ENCODE measurements at regions not wholly inside any gene's neighbourhood (a gene's known extent, or its start where the extent isn't known, plus 50 kb on each side); places are given as distances from the start of the nearest gene placed in this dataset.

GRCh38 chr5:30957591-30957990 is 235.9 kb upstream of the CDH6 start:
- no peak for DNase-seq (ENCODE audit: low read depth in 4 of 4, low spot score in 2 of 4)

DNA sequence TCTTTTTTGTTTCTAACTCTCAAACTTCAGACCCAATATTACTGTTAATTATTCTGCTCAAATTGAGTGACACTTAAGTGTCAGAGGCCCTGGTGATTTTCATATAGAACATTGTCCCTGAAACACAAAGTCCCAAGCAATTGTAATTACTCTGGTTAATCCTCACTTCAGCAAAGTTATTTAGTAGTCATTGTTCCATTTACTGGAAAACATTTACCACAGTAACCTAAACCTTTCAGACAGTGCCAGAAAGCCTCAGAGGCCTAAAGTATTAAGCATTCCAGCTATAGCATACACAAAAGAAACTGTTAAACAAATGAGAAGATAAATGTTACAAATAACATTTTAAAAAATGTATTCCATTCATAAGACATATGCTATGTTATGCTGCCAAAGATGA is 237.2 kb upstream of the CDH6 start:
- DNase-seq (ENCODE audit: low read depth in 4 of 4, low spot score in 2 of 4), result no peak

DNA sequence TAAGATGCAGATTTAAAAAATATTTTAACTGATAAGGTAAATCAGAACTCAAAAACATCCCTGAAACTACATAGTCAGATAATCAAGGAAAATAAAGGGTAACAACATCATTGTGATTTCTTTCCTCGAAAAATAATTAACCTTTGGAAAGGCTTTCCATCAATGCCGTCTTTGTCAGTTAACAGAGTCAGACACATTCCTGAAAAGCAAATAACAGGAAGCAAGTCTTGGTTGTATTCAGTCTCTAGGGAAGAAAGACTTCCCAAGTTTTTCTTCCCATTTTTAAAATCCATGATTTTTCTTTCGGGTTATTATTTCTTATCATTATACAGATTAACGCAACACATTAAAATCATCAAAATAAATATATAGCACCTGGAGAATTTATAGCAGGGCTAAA is 256.4 kb upstream of the CDH6 start:
- no peak for DNase-seq (ENCODE audit: low read depth in 4 of 4, low spot score in 2 of 4)

GRCh38 chr5:30933599-30933998 is 259.9 kb upstream of the CDH6 start:
- DNase-seq (ENCODE audit: low read depth in 4 of 4, low spot score in 2 of 4), result no peak

DNA sequence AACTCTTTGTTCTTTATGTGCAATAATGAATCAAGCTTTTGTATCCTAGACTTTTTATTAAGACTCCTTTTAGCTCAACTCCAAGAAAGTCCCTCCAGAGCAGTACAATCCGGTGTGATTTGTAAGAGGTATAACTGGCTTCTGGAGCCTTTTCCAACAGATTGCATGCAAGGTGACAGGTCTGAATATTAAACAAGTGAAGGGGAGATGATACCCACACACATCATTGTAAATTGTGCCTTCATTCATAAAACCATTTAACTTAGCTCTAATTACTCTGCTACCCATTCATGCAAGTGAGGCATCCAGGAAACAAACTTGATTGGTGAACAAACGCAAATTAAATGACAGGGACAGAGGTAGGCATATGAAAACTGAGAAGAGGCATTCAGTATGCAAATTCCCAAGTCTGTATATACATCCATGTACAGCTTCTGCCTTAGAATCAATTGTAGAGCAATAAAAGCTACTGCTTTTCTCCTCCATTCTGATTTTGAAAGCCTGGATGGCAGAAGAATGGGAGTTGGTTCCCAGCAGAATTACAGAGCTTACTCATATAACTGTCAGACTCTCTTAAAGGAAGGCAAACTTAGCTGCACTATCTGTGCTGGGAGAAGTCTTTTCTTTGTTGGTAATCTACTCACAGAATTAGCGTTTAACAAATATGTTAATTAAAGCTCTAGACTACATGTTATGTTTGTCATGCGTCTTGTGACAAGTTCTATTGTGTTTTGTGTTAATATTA is 261.0 kb upstream of the CDH6 start:
- DNase-seq (ENCODE audit: low read depth in 4 of 4, low spot score in 2 of 4), result no peak

GRCh38 chr5:30930736-30931135 is 262.8 kb upstream of the CDH6 start:
- DNase-seq (ENCODE audit: low read depth in 4 of 4, low spot score in 2 of 4), result no peak

DNA sequence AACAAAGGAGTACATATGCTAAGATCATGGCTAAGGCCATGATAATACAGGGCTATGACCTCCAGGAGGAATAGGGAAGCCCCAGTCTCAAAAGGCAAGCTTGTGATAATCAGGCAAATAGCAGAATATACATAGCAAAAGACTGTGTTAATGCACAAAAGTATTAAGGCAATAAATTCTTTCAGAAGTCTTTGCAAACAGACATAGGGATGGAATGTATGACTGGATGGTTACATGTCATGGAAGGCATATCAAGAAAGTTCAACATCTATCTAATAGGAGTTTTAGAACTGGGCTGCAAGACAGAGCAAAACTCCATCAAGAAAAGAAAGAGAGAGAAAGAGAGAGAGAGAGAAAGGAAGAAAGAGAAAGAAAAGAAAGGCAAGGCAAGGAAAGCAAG is 264.5 kb upstream of the CDH6 start:
- no peak for DNase-seq (ENCODE audit: low read depth in 4 of 4, low spot score in 2 of 4)

DNA sequence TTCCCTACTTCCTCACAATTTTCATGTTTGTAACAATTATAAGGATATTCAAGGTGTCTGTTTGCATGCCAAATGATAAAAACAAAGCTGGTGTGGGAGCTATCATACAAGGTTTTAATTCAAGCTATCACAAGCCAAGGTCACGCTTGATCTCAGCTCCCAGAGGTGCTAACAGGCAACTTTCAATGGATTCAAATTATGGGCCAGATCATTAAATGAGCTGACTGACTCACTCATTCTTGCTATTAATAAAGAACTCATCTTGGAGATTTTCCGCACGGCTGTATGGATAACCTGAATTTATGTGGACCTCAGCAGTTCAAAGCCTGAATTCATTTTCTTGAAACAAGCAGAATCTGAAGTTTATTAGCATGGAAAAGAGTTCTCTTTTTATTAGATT is 267.3 kb upstream of the CDH6 start:
- DNase-seq (ENCODE audit: low read depth in 4 of 4, low spot score in 2 of 4), result no peak

- DNase-seq (ENCODE audit: low read depth in 4 of 4, low spot score in 2 of 4), result no peak
Measured at GRCh38 chr5:30921388-30921787, 272.1 kb upstream of the CDH6 start.

- no peak for DNase-seq (ENCODE audit: low read depth in 4 of 4, low spot score in 2 of 4)
Measured at GRCh38 chr5:30918171-30918570, 275.3 kb upstream of the CDH6 start.

GRCh38 chr5:30908356-30908755 is 285.1 kb upstream of the CDH6 start:
- no peak for DNase-seq (ENCODE audit: low read depth in 4 of 4, low spot score in 2 of 4)

DNA sequence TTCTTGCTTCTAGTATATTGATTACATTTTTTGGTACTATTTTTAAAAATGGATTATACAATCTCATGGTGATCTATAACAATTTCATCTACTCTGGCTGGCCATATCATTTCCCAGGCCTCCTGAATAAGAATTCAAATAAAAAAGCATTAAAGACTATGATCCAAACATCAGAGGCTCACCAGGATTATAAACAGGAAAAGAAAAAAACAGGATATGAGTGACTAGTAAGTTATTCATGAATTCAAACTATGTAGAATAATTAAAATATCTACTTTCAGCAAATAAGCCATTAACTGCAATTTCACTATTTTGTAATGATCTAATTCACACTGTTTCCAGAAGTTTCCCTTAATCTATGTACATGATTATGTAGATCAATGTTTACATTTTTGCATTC is 293.1 kb upstream of the CDH6 start:
- no peak for DNase-seq (ENCODE audit: low read depth in 4 of 4, low spot score in 2 of 4)

GRCh38 chr5:30894811-30895210 is 298.7 kb upstream of the CDH6 start:
- DNase-seq (ENCODE audit: low read depth in 4 of 4, low spot score in 2 of 4), result no peak

DNA sequence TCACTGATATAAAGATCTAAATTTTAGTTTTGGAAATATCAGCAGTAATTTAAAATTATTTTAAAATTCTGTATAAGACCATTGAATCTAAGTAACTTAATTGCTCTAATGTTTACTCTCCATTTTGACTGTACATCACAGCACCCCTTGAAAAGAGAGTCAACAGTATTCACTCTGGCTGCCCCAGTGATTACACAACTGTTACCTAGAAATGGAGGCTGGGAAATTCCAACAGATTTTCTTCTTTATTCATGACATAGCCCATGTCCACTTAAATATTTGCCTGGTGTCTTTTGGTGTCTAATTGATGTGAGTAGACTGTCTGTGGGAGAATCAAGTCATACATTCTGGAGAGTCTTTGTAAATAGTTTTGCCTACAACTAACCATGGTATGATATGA is 301.8 kb upstream of the CDH6 start:
- DNase-seq (ENCODE audit: low read depth in 4 of 4, low spot score in 2 of 4), result no peak

DNA sequence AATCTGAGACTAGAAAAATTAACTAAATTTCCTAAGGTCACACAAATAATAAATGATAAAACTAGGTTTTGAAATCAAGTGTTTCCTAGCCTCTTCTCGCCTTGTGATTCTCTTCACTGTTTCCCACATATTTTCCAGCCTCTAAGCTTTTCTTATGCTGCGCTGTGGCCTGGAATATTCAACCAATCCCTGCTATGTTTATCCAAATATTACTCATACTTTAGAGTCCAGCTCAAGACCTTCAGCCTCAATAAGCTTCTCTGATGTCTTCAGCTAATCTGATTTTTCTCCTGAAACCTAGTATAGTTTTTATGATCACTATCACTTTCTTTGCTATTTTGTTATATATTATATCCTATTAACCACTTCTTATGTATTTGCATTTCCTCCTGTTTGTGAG is 303.1 kb upstream of the CDH6 start:
- DNase-seq (ENCODE audit: low read depth in 4 of 4, low spot score in 2 of 4), result no peak

- DNase-seq (ENCODE audit: low read depth in 4 of 4, low spot score in 2 of 4), result no peak
Measured at GRCh38 chr5:30880514-30880913, 313.0 kb upstream of the CDH6 start.

GRCh38 chr5:30879887-30880286 is 313.6 kb upstream of the CDH6 start:
- no peak for DNase-seq (ENCODE audit: low read depth in 4 of 4, low spot score in 2 of 4)

GRCh38 chr5:30878746-30879145 is 314.7 kb upstream of the CDH6 start:
- no peak for DNase-seq (ENCODE audit: low read depth in 4 of 4, low spot score in 2 of 4)

- no peak for DNase-seq (ENCODE audit: low read depth in 4 of 4, low spot score in 2 of 4)
Measured at GRCh38 chr5:30878296-30878695, 315.2 kb upstream of the CDH6 start.

DNA sequence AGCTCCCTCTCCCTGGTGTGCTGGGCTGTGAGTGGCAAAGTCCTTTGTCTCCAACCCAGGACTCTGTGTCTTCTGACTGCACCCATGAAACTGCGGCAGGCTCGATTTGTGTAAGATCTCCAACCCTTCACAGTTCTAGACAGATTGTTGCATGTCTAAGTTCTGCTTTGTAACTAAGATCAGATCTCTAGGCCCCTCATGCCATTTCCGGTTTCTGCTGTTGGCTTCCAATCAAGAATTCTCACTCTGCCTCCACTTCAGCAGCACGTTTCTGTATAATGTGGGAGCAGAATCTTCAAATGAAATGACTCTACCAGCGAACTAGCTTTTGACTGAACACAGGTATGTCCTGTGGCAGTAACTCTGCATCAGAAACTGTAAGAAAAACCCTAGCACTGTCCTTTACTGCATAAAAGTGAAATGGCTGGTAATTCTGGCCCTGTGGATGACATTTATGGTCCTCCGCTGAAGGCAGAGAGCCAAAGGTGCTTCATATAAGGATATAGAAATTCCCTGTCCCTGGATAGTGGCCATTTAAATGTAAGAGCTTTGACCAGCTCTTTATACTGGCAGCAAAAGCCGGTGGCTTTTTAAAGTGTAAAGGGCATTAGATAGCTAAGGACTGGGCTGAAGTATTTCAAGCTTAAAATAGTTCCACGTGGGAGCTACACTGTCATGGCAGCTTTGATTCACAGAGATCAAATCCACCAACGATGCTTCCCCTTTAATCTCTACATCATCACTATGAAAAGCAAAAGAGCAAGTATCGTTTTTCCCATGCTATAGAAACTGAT is 319.0 kb upstream of the CDH6 start:
- no peak for DNase-seq (ENCODE audit: low read depth in 4 of 4, low spot score in 2 of 4)

- DNase-seq (ENCODE audit: low read depth in 4 of 4, low spot score in 2 of 4), result peak in 1 of 4 donors; percentile 6
Measured at GRCh38 chr5:30871196-30871595, 322.3 kb upstream of the CDH6 start.

GRCh38 chr5:30867711-30868110 is 325.8 kb upstream of the CDH6 start:
- DNase-seq (ENCODE audit: low read depth in 4 of 4, low spot score in 2 of 4), result no peak

All from left renal cortex interstitium (tissue), 4 donors.